ENCODE measurements at regions not wholly inside any gene's neighbourhood (a gene's known extent, or its start where the extent isn't known, plus 50 kb on each side); places are given as distances from the start of the nearest gene placed in this dataset.
A peak's percentile ranks its signal among the peaks of the same experiment; 100 is the strongest.

DNA sequence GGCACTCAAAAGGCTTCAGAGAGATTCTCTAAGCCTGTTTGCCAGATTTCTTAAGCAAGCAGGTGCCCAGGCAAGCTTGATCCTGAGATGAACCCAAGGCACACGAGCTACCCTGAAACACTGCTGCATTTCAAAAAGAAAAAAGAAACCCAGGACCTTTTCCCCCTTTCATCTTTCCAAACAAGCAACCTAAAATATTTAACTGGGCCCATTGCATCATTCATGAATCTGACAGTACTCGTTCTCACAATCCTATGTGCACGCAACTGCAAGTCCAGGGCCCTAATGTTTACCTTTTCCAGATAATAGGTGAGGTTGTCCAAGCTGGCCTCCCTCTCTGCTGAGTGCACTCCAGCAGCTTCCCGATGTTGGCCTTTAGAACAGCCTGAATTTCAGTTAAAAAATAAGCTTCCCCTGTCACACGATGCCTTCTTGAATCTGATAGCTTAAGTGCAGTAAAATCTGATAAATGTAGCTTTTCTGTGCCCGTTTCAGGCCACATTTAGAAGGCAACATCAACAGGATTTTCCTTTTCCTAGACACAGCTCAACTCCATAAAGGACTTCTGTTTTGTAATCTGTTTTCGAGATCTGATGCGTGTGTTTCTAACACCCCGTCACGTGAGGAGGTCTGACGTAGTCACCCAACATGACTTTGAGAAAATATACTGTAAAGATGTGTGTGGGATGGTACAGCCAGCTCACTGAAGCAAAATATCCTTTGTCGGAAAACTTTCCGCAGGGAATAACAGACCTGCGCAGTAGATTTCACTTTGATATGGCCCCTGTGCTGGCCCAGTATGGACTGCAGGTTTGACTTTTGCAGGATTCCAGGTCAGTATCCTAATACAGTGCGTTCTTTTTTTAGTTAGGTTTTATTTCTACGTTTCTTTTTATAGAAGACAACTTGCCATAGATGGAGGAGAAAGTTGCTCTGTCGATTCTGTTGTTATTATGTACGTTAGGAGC is 55.1 kb upstream of the RASA2 start (continued):
- TF ChIP-seq SUZ12 (IDR thresholded peaks at IDR 0.05; ENCODE audit: low read depth, low read length) (no peak), CEBPB (IDR thresholded peaks at IDR 0.05; ENCODE audit: borderline replicate concordance, low read depth, low read length) (peak; percentile 92), ZNF501 (CRISPR knock-in tag; IDR thresholded peaks at IDR 0.05) (peak; percentile 73), ZFP90 (CRISPR knock-in tag; IDR thresholded peaks at IDR 0.05; ENCODE audit: borderline replicate concordance) (peak; percentile 34; the same call in 1 of the 2 replicates), ZNF629 (CRISPR knock-in tag; conservative IDR thresholded peaks at IDR 0.05) (0 out of 2 replicates have a peak, but pooled peaks have one; percentile 24), FOXO1 (CRISPR knock-in tag; IDR thresholded peaks at IDR 0.05) (peak; percentile 63), NR2F2 (IDR thresholded peaks at IDR 0.05; ENCODE audit: borderline replicate concordance, low read depth) (peak; percentile 73; the same call in 1 of the 2 replicates), ZBTB8A (CRISPR knock-in tag; IDR thresholded peaks at IDR 0.05; ENCODE audit: borderline replicate concordance, low read depth) (no peak), ZNF136 (CRISPR knock-in tag; IDR thresholded peaks at IDR 0.05; ENCODE audit: low read depth) (peak; percentile 82; the same call in 1 of the 2 replicates), SALL1 (CRISPR knock-in tag; IDR thresholded peaks at IDR 0.05) (peak; percentile 70), ZFP36L1 (CRISPR knock-in tag; IDR thresholded peaks at IDR 0.05) (peak; percentile 25; the same call in 1 of the 2 replicates), ZNF792 (CRISPR knock-in tag; IDR thresholded peaks at IDR 0.05) (peak; percentile 58; the same call in 1 of the 2 replicates), ZBTB20 (CRISPR knock-in tag; IDR thresholded peaks at IDR 0.05; ENCODE audit: borderline replicate concordance, low read depth) (peak; percentile 63; the same call in 1 of the 2 replicates), ZNF124 (CRISPR knock-in tag; IDR thresholded peaks at IDR 0.05) (0 out of 2 replicates have a peak, but pooled peaks have one; percentile 24), HNF4G (IDR thresholded peaks at IDR 0.05; ENCODE audit: borderline replicate concordance, low read depth, low read length) (peak; percentile 31; the same call in 1 of the 2 replicates), HNF4G (CRISPR knock-in tag; IDR thresholded peaks at IDR 0.05; ENCODE audit: borderline replicate concordance, low read depth) (no peak), RCOR2 (CRISPR knock-in tag; IDR thresholded peaks at IDR 0.05) (peak; percentile 40; the same call in 1 of the 2 replicates), MEF2D (CRISPR knock-in tag; IDR thresholded peaks at IDR 0.05) (0 out of 2 replicates have a peak, but pooled peaks have one; percentile 72), TBX3 (IDR thresholded peaks at IDR 0.05; ENCODE audit: borderline replicate concordance) (peak; percentile 60; the same call in 1 of the 2 replicates), SALL2 (CRISPR knock-in tag; IDR thresholded peaks at IDR 0.05) (0 out of 2 replicates have a peak, but pooled peaks have one; percentile 51), BRCA1 (CRISPR knock-in tag; IDR thresholded peaks at IDR 0.05) (peak; percentile 28; the same call in 1 of the 2 replicates), ZFX (CRISPR knock-in tag; IDR thresholded peaks at IDR 0.05; ENCODE audit: low read depth) (peak; percentile 71)
- TF ChIP-seq, protein P1, sequence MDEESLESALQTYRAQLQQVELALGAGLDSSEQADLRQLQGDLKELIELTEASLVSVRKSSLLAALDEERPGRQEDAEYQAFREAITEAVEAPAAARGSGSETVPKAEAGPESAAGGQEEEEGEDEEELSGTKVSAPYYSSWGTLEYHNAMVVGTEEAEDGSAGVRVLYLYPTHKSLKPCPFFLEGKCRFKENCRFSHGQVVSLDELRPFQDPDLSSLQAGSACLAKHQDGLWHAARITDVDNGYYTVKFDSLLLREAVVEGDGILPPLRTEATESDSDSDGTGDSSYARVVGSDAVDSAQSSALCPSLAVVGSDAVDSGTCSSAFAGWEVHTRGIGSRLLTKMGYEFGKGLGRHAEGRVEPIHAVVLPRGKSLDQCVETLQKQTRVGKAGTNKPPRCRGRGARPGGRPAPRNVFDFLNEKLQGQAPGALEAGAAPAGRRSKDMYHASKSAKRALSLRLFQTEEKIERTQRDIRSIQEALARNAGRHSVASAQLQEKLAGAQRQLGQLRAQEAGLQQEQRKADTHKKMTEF (CRISPR knock-in tag; IDR thresholded peaks at IDR 0.05) = peak; percentile 71
- TF ChIP-seq, protein P2, sequence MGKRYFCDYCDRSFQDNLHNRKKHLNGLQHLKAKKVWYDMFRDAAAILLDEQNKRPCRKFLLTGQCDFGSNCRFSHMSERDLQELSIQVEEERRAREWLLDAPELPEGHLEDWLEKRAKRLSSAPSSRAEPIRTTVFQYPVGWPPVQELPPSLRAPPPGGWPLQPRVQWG (CRISPR knock-in tag; IDR thresholded peaks at IDR 0.05; ENCODE audit: borderline replicate concordance, low read depth) = no peak
- TF ChIP-seq, protein P3, sequence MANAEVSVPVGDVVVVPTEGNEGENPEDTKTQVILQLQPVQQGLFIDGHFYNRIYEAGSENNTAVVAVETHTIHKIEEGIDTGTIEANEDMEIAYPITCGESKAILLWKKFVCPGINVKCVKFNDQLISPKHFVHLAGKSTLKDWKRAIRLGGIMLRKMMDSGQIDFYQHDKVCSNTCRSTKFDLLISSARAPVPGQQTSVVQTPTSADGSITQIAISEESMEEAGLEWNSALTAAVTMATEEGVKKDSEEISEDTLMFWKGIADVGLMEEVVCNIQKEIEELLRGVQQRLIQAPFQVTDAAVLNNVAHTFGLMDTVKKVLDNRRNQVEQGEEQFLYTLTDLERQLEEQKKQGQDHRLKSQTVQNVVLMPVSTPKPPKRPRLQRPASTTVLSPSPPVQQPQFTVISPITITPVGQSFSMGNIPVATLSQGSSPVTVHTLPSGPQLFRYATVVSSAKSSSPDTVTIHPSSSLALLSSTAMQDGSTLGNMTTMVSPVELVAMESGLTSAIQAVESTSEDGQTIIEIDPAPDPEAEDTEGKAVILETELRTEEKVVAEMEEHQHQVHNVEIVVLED (CRISPR knock-in tag; IDR thresholded peaks at IDR 0.05; ENCODE audit: borderline replicate concordance) = peak; percentile 50; the same call in 1 of the 2 replicates
- TF ChIP-seq, protein P4, sequence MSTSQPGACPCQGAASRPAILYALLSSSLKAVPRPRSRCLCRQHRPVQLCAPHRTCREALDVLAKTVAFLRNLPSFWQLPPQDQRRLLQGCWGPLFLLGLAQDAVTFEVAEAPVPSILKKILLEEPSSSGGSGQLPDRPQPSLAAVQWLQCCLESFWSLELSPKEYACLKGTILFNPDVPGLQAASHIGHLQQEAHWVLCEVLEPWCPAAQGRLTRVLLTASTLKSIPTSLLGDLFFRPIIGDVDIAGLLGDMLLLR (CRISPR knock-in tag; IDR thresholded peaks at IDR 0.05) = no peak

All from HepG2 (cell line).